ENCODE measurements at regions not wholly inside any gene's neighbourhood (a gene's known extent, or its start where the extent isn't known, plus 50 kb on each side); places are given as distances from the start of the nearest gene placed in this dataset.
"Not testable (repeated sequence)": the region's sequence is repeated elsewhere in the genome, so short reads cannot be mapped to it uniquely, and the experiment has no call there.

DNA sequence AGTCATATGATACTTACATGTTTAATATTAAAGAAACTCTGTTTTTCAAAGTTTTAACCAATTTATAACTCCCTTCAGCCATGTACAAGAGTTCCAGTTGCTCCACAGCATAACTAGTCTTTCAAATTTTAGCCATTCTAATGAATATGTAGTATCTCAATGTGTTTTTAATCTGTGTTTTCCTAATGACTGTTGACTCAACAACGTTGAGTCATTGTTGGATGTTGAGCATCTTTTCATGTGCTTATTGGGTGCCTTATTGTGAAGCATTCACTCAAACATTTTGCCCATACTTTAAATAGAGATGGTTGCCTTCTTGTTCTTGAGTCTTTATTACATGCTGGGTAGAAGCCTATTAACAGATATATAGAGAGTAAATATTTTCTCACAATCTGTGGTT lies 240.2 kb upstream of the LYPLAL1 start:
- CTCF ChIA-PET = no interaction called here

DNA sequence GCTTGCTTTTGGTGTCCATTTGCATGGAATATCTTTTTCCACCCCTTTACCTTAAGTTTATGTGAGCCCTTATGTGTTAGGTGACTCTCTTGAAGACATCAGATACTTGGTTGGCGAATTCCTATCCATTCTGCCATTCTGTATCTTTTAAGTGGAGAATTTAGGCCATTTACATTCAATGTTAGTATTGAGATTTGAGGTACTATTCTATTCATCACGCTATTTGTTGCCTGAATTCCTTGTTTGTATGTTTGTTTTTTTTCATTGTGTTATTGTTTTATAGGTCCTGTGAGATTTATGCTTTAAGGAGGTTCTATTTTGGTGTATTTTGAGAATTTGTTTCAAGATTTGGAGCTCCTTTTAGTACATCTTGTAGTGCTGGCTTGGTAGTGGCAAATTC lies 238.3 kb upstream of the LYPLAL1 start:
- 3% methylated on average over 2 of the region's 2 CpGs for WGBS (ENCODE audit: insufficient coverage, insufficient replicate concordance, low lambda C conversion rate, missing lambda C conversion rate)
- H2AFZ ChIP-seq (ENCODE audit: control insufficient read depth, low read depth, low read length); in situ Hi-C loops (cut with MboI); FAIRE-seq; H3K9me3 ChIP-seq (replicated peaks; ENCODE audit: control insufficient read depth, insufficient read depth, low read length); RAD21 ChIA-PET (ENCODE audit: unreplicated experiment); H3K27ac ChIP-seq (ENCODE audit: control insufficient read depth, insufficient read depth); H3K79me2 ChIP-seq (ENCODE audit: control insufficient read depth, insufficient read depth, low read length); H3K36me3 ChIP-seq (ENCODE audit: control insufficient read depth in 2 of 2, insufficient read depth in 2 of 2, low read length in 1 of 2); H3K27me3 ChIP-seq (replicated peaks in 1 of 2; ENCODE audit: control insufficient read depth in 2 of 2, insufficient read depth in 2 of 2, low read length in 1 of 2); POLR2A ChIA-PET; H3K4me2 ChIP-seq (ENCODE audit: control insufficient read depth, insufficient read depth); DNase-seq (ENCODE audit: low read depth, low spot score); H3K4me3 ChIP-seq; intact Hi-C loops (cut with micrococcal nuclease; ENCODE audit: unreplicated experiment); H4K20me1 ChIP-seq (ENCODE audit: control insufficient read depth, insufficient read depth); ATAC-seq; H3K4me1 ChIP-seq (ENCODE audit: control insufficient read depth, insufficient read depth, low read length); H3K9ac ChIP-seq (ENCODE audit: control insufficient read depth, insufficient read depth, low read length); BruUV-seq (replicated peaks): not testable (repeated sequence)
- ChIA-PET SMC1A (ENCODE audit: uncharacterized antibody, unreplicated experiment) (interaction anchor here (1.2 kb wide), 1 partner anchor 11 kb away, joined by 3 read pairs; no protein-coding TSS in a partner anchor), CTCF (interaction anchor here (1.1 kb wide), 1 partner anchor 15 kb away, joined by 3 read pairs; no protein-coding TSS in a partner anchor)

More for the DNA sequence above, 240.2 kb upstream of the LYPLAL1 start:
- H3K4me3 ChIP-seq = no peak overlapping the region
- no peaks in the 10 kb centered on the region for H3K27me3 ChIP-seq (replicated peaks in 1 of 2; ENCODE audit: control insufficient read depth in 2 of 2, insufficient read depth in 2 of 2, low read length in 1 of 2)
- H3K27ac ChIP-seq (ENCODE audit: control insufficient read depth, insufficient read depth) = no peak overlapping the region
- TF ChIP-seq KDM1A (IDR thresholded peaks at IDR 0.05; ENCODE audit: borderline replicate concordance) (no peak), SUZ12 (IDR thresholded peaks at IDR 0.05; ENCODE audit: unreplicated experiment) (no peak), DPF2 (IDR thresholded peaks at IDR 0.05) (no peak), IRF4 (IDR thresholded peaks at IDR 0.05; ENCODE audit: low read depth, low read length) (no peak), TAF1 (IDR thresholded peaks at IDR 0.05; ENCODE audit: borderline replicate concordance, low read depth, low read length) (no peak), MEF2A (IDR thresholded peaks at IDR 0.05; ENCODE audit: insufficient read depth, low read depth, low read length) (no peak)
- TF ChIP-seq, protein P1, sequence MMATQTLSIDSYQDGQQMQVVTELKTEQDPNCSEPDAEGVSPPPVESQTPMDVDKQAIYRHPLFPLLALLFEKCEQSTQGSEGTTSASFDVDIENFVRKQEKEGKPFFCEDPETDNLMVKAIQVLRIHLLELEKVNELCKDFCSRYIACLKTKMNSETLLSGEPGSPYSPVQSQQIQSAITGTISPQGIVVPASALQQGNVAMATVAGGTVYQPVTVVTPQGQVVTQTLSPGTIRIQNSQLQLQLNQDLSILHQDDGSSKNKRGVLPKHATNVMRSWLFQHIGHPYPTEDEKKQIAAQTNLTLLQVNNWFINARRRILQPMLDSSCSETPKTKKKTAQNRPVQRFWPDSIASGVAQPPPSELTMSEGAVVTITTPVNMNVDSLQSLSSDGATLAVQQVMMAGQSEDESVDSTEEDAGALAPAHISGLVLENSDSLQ (IDR thresholded peaks at IDR 0.05) = no peak
- RAD21 ChIA-PET (ENCODE audit: unreplicated experiment) = no interaction called here
- no TSS peak for BruUV-seq (replicated peaks)
- H3K36me3 ChIP-seq (ENCODE audit: control insufficient read depth in 2 of 2, insufficient read depth in 2 of 2, low read length in 1 of 2) = no peaks in the 10 kb centered on the region
- in situ Hi-C loops (cut with MboI) = no loop called here
- SMC1A ChIA-PET (ENCODE audit: uncharacterized antibody, unreplicated experiment) = no interaction called here
- FAIRE-seq (no peak), DNase-seq (ENCODE audit: low read depth, low spot score) (no peak), ATAC-seq (no peak)
- H2AFZ ChIP-seq (ENCODE audit: control insufficient read depth, low read depth, low read length) = no peak overlapping the region
- H4K20me1 ChIP-seq (ENCODE audit: control insufficient read depth, insufficient read depth) = no peaks in the 10 kb centered on the region
- no peaks in the 10 kb centered on the region for H3K79me2 ChIP-seq (ENCODE audit: control insufficient read depth, insufficient read depth, low read length)
- POLR2A ChIA-PET = no interaction called here
- intact Hi-C loops (cut with micrococcal nuclease; ENCODE audit: unreplicated experiment) = no loop called here
- 0% methylated on average over 1 of the region's 1 CpG for WGBS (ENCODE audit: insufficient coverage, insufficient replicate concordance, low lambda C conversion rate, missing lambda C conversion rate)
- H3K9ac ChIP-seq (ENCODE audit: control insufficient read depth, insufficient read depth, low read length) = no peak overlapping the region
- no peak overlapping the region for H3K4me2 ChIP-seq (ENCODE audit: control insufficient read depth, insufficient read depth)
- H3K4me1 ChIP-seq (ENCODE audit: control insufficient read depth, insufficient read depth, low read length) = no peaks in the 10 kb centered on the region
- no peaks in the 10 kb centered on the region for H3K9me3 ChIP-seq (replicated peaks; ENCODE audit: control insufficient read depth, insufficient read depth, low read length)

All from GM12878 (cell line).